Breast epithelium (tissue), 4 donors: ENCODE measurements at regions not wholly inside any gene's neighbourhood (a gene's known extent, or its start where the extent isn't known, plus 50 kb on each side); places are given as distances from the start of the nearest gene placed in this dataset.

ENCODE experiments used
- DNase-seq, 2 donors: peaks; one replicate each; pipeline ENCODE4 v3.0.0-alpha.2; 2019; ENCODE audit warnings: low spot score in 2 of 2
- H3K27ac ChIP-seq, 2 donors: fragments of 200-600 bp; sonication (generic) in 1 of 2; one replicate each; pipeline ENCODE4 v1.5.1; 2016 to 2019; ENCODE audit warnings: mild to moderate bottlenecking in 1 of 2
- H3K27me3 ChIP-seq, 2 donors: fragments of 200-600 bp; sonication (generic) in 1 of 2; one replicate each; pipeline versions ENCODE4 v1.5.1 to v1.6.0; 2017 to 2019; ENCODE audit warnings: control low read depth in 1 of 2, mild to moderate bottlenecking in 1 of 2
- H3K36me3 ChIP-seq: fragments of 200-600 bp; one replicate; pipeline ENCODE4 v1.5.1; 2019
- H3K4me1 ChIP-seq, 2 donors: fragments of 200-600 bp; sonication (generic); one replicate each; pipeline ENCODE4 v1.5.1; 2016 to 2019; ENCODE audit warnings: control low read depth in 1 of 2
- H3K4me3 ChIP-seq, 3 donors: fragments of 200-600 bp; sonication (generic); 1 replicate in 2 of 3; 2 replicates in 1 of 3; pipeline ENCODE4 v1.5.1; 2016 to 2019; ENCODE audit warnings: mild to moderate bottlenecking in 3 of 3, moderate library complexity in 2 of 3
- H3K9me3 ChIP-seq, 2 donors: fragments of 200-600 bp; sonication (generic) in 1 of 2; one replicate each; pipeline ENCODE4 v1.5.1; 2016 to 2019; ENCODE audit warnings: control low read depth in 1 of 2
- POLR2A ChIP-seq: fragments of 450-650 bp; IDR thresholded peaks from one replicate; pipeline ENCODE4 v1.6.1; 2016; ENCODE audit warnings: antibody characterized with exemption, mild to moderate bottlenecking, moderate library complexity
- POLR2AphosphoS5 ChIP-seq, 3 donors: sonication (generic); formaldehyde crosslinking; IDR thresholded peaks; one replicate each; pipeline ENCODE4 v1.6.1; 2017; ENCODE audit warnings: antibody characterized with exemption in 3 of 3
- intact Hi-C: fragments of 100-400 bp; cut with DNase I; formaldehyde crosslinking; loops from one replicate; pipeline ENCODE4 v1.15.1; 2023; ENCODE audit warnings: low total_unique reads
- TF ChIP-seq, protein P1 (sequence below), 3 donors: fragments of 450-650 bp; IDR thresholded peaks; one replicate each; pipeline ENCODE4 v1.5.1; 2016 to 2017; ENCODE audit warnings: antibody characterized with exemption in 3 of 3, mild to moderate bottlenecking in 3 of 3, moderate library complexity in 3 of 3

DNA sequence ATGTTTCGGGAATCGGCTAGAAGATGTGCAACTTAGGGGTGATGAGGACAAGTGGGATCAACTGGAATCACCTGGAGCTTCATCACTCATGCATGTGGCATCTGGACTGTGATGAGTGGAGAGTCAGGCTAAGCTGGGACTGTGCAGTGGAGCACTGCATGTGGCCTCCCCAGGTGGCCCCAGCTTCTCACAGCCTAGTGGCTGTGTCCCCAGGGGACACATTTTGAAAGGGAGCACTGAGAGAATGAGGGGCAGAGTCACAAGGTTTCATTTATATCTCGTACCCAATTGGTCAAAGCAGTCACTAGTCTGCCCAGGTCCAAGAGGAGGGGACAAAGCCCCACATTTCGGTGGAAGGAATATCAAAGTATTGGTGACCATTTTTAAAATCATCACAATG is 54.8 kb upstream of the TCF7L2 start:
- TF ChIP-seq, protein P1, sequence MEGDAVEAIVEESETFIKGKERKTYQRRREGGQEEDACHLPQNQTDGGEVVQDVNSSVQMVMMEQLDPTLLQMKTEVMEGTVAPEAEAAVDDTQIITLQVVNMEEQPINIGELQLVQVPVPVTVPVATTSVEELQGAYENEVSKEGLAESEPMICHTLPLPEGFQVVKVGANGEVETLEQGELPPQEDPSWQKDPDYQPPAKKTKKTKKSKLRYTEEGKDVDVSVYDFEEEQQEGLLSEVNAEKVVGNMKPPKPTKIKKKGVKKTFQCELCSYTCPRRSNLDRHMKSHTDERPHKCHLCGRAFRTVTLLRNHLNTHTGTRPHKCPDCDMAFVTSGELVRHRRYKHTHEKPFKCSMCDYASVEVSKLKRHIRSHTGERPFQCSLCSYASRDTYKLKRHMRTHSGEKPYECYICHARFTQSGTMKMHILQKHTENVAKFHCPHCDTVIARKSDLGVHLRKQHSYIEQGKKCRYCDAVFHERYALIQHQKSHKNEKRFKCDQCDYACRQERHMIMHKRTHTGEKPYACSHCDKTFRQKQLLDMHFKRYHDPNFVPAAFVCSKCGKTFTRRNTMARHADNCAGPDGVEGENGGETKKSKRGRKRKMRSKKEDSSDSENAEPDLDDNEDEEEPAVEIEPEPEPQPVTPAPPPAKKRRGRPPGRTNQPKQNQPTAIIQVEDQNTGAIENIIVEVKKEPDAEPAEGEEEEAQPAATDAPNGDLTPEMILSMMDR (IDR thresholded peaks at IDR 0.05) = no peak
- TF ChIP-seq POLR2A (no peak), POLR2AphosphoS5 (IDR thresholded peaks at IDR 0.05) (no peak)
- Histone ChIP-seq H3K9me3 (no peaks in the 10 kb centered on the region), H3K27me3 (no peaks in the 10 kb centered on the region), H3K27ac (no peak overlapping the region), H3K4me3 (no peak overlapping the region), H3K4me1 (no peaks in the 10 kb centered on the region), H3K36me3 (no peaks in the 10 kb centered on the region)
- DNase-seq = no peak
- intact Hi-C loops = no loop called here

DNA sequence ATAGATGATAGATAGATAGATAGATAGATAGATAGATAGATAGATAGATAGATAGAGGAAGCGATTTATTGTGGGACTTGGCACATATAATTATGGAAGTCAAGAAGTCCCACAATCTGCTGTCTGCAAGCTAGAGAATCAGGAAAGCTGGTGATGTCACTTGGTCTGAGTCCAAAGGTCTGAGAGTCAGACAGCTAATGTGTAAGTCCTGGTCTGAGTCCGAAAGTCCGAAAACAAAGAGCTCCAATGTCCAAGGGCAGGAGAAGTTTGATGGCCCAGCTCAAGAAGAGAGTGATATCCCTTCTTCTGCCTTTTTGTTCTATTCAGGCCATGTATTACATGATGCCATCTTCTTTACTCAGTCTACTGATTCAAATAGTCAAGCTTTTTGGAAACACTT is 53.8 kb upstream of the TCF7L2 start:
- H3K36me3 ChIP-seq = no peaks in the 10 kb centered on the region
- no peaks in the 10 kb centered on the region for H3K4me1 ChIP-seq
- no peaks in the 10 kb centered on the region for H3K9me3 ChIP-seq
- H3K27me3 ChIP-seq = no peaks in the 10 kb centered on the region
- no peak for DNase-seq
- H3K4me3 ChIP-seq = no peak overlapping the region
- H3K27ac ChIP-seq = no peak overlapping the region
- intact Hi-C loops = no loop called here
- no peak for TF ChIP-seq POLR2AphosphoS5 (IDR thresholded peaks at IDR 0.05)
- TF ChIP-seq POLR2A = no peak
- TF ChIP-seq, protein P1 (IDR thresholded peaks at IDR 0.05) = no peak

DNA sequence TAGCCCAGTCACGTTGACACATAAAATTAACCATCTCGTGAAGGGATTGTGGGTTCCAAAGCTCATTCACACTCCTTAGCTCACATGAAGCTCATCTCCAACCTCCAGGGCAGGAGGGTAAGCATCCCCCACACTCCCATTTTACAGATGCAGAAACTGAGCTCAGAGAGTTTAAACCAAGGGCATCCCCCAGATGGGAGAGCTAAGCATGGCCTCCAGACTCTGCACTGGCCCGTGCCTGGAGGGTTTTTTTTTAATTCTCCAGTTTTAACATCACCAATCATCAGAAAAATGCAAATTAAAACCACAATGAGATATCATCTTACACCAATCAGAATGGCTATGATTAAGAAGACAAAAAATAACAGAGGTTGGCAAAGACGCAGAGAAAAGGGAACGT is 53.3 kb upstream of the TCF7L2 start:
- no peak for DNase-seq
- no peaks in the 10 kb centered on the region for H3K9me3 ChIP-seq
- H3K36me3 ChIP-seq = no peaks in the 10 kb centered on the region
- no peak overlapping the region for H3K27ac ChIP-seq
- intact Hi-C loops = no loop called here
- TF ChIP-seq, protein P1 (IDR thresholded peaks at IDR 0.05) = no peak
- TF ChIP-seq POLR2A (no peak), POLR2AphosphoS5 (IDR thresholded peaks at IDR 0.05) (no peak)
- no peaks in the 10 kb centered on the region for H3K4me1 ChIP-seq
- no peak overlapping the region for H3K4me3 ChIP-seq
- no peaks in the 10 kb centered on the region for H3K27me3 ChIP-seq

DNA sequence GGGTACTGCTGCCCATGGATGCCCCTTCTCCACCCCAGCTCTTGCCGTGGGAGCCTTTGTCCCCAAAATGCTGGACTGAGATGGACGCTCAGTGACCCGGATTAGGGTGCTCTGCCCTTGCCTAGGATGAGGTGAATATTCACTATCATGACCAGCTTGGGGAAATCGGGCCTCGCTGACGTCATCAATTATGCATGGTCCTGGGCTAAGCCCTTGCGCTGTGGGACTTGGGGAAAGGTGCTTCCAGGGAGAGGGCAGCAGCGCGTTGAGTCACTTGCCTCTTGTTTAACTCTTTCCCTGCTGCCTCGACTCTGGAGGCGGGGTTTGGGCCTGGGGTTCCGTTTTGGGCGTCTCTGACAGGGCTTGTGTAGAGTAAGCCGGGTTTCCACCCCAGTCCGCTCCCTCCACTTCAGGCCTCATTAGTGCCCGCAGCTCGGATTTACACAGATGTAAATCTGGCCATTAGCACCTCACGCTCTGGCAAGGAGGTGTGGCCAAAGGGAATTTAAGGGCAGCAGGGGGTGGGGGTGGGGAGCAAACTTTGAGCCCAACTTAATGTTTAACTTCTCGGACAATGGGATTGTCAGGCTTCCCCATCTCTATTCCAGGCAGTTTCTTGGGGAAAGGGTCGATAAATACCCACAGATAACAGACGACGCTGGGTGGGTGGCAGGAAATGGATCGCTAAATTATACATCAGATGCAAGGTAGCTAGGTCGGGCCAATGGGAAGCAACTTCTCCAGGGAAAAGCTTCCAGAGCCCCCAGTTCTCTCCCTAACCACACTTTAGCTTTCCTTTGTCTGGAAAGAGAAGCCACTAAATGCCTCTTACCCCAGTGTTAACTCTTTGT is 51.3 kb upstream of the TCF7L2 start:
- H3K27me3 ChIP-seq = no peaks in the 10 kb centered on the region
- no peaks in the 10 kb centered on the region for H3K9me3 ChIP-seq
- TF ChIP-seq POLR2A = no peak
- TF ChIP-seq, protein P1 (IDR thresholded peaks at IDR 0.05) = no peak
- TF ChIP-seq POLR2AphosphoS5 (IDR thresholded peaks at IDR 0.05) = no peak
- H3K27ac ChIP-seq = no peak overlapping the region
- no peaks in the 10 kb centered on the region for H3K36me3 ChIP-seq
- H3K4me1 ChIP-seq = no peaks in the 10 kb centered on the region
- intact Hi-C loops = loop anchor here (1.0 kb wide), 1 partner anchor 32 kb away; no protein-coding TSS in a partner anchor
- peak overlapping the region in 1 of 3 donors; percentile 1 for H3K4me3 ChIP-seq
- no peak for DNase-seq

DNA sequence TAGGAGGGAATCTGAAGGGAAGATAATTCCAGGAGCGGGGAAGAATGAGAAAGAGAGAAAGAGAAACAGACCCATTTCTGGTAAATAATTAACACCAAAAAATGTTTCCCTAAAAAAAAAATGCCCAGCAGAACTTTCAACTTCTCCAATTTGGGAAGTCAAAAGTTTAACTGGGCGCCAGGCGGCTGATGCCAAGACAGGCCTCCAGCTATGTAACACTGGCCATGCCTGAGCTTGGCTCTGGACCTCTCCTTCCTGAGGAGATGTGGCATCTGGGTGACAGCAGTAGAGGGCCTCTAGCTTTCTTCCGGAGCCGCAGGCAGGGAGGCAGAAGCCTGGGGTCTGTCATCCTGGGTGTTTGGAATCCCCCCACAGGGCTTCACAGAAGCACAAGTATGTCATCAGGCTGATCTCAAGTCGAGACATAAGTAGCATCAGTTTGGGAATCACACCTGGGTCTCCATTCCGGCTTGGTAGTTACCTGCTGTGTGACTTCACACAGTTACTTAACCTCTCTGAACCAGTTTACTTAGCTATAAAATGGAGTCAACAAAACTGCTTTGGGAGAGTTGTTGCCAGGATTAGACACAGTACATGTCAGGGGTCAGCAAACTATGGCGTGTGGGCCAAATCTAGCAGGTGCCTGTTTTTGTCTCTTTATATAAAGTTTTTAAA is 50.5 kb upstream of the TCF7L2 start:
- Histone ChIP-seq H3K4me1 (no peaks in the 10 kb centered on the region), H3K9me3 (no peaks in the 10 kb centered on the region), H3K4me3 (no peak overlapping the region), H3K27ac (no peak overlapping the region), H3K36me3 (no peaks in the 10 kb centered on the region), H3K27me3 (no peaks in the 10 kb centered on the region)
- no peak for DNase-seq
- TF ChIP-seq POLR2A = no peak
- TF ChIP-seq, protein P1 (IDR thresholded peaks at IDR 0.05) = no peak
- no peak for TF ChIP-seq POLR2AphosphoS5 (IDR thresholded peaks at IDR 0.05)
- intact Hi-C loops = loop anchor here (1.0 kb wide), 1 partner anchor 33 kb away; no protein-coding TSS in a partner anchor
